ENCODE measurements at regions not wholly inside any gene's neighbourhood (a gene's known extent, or its start where the extent isn't known, plus 50 kb on each side); places are given as distances from the start of the nearest gene placed in this dataset.

DNA sequence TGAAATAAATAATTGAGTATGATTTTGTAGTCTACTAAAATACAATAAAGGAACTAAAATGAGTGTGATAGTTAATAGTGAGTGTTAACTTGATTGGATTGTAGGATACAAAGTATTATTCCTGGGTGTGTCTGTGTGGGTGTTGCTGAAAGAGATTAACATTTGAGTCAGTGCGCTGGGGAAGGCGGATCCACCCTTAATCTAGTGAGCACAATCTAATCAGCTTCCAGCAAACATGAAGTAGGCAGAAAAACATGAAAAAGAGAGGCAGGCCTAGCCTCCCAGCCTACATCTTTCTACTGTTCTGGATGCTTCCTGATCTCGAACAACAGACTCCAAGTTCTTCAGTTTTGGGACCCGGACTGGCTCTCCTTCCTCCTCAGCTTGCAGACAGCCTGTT, 1716.6 kb downstream of the MRPL39 start:
- Mint-ChIP-seq H3K27ac (no peak overlapping the region), H3K27me3 (ENCODE audit: insufficient read depth, low read depth, poor library complexity) (peaks cover 2% of the 10 kb centered on the region), H3K4me1 (no peaks in the 10 kb centered on the region), H3K4me3 (no peak overlapping the region), H3K36me3 (ENCODE audit: low read depth) (peaks cover 6% of the 10 kb centered on the region; the same call in 1 of the 3 replicates), H3K9me3 (peaks cover 79% of the 10 kb centered on the region)
- Histone ChIP-seq H3K4me2 (no peak overlapping the region), H3F3A (replicated peaks; ENCODE audit: low read depth) (no peaks in the 10 kb centered on the region), H3K79me2 (replicated peaks; ENCODE audit: insufficient read depth) (no peaks in the 10 kb centered on the region), H3K27ac (ENCODE audit: low read depth) (no peak overlapping the region), H3K4me3 (no peak overlapping the region), H2AFZ (no peak overlapping the region), H3K9me2 (ENCODE audit: insufficient read depth) (no peaks in the 10 kb centered on the region), H3K4me1 (ENCODE audit: insufficient read depth) (no peaks in the 10 kb centered on the region), H3K27me3 (ENCODE audit: insufficient read depth) (no peaks in the 10 kb centered on the region), H4K20me1 (replicated peaks; ENCODE audit: insufficient read depth) (no peaks in the 10 kb centered on the region), H3K36me3 (ENCODE audit: insufficient read depth) (no peaks in the 10 kb centered on the region; the same call in 1 of the 2 replicates)
- TF ChIP-seq NANOG (IDR thresholded peaks at IDR 0.05; ENCODE audit: borderline replicate concordance) (no peak), CREB1 (CRISPR knock-in tag; IDR thresholded peaks at IDR 0.05; ENCODE audit: low read depth) (no peak), ZNF462 (CRISPR knock-in tag; IDR thresholded peaks at IDR 0.05) (no peak), REST (IDR thresholded peaks at IDR 0.05; ENCODE audit: unreplicated experiment) (no peak), STAT1 (IDR thresholded peaks at IDR 0.05; ENCODE audit: unreplicated experiment) (no peak), ZNF114 (CRISPR knock-in tag; IDR thresholded peaks at IDR 0.05) (no peak), JUNB (IDR thresholded peaks at IDR 0.05; ENCODE audit: unreplicated experiment) (no peak), EZH2phosphoT487 (IDR thresholded peaks at IDR 0.05; ENCODE audit: unreplicated experiment) (no peak), EZH2 (IDR thresholded peaks at IDR 0.05; ENCODE audit: low read depth, unreplicated experiment) (no peak), ZNF331 (CRISPR knock-in tag; IDR thresholded peaks at IDR 0.05; ENCODE audit: low read depth) (no peak), POLR2AphosphoS5 (IDR thresholded peaks at IDR 0.05; ENCODE audit: low read depth) (no peak), ETS1 (IDR thresholded peaks at IDR 0.05) (no peak)
- TF ChIP-seq, protein P1, sequence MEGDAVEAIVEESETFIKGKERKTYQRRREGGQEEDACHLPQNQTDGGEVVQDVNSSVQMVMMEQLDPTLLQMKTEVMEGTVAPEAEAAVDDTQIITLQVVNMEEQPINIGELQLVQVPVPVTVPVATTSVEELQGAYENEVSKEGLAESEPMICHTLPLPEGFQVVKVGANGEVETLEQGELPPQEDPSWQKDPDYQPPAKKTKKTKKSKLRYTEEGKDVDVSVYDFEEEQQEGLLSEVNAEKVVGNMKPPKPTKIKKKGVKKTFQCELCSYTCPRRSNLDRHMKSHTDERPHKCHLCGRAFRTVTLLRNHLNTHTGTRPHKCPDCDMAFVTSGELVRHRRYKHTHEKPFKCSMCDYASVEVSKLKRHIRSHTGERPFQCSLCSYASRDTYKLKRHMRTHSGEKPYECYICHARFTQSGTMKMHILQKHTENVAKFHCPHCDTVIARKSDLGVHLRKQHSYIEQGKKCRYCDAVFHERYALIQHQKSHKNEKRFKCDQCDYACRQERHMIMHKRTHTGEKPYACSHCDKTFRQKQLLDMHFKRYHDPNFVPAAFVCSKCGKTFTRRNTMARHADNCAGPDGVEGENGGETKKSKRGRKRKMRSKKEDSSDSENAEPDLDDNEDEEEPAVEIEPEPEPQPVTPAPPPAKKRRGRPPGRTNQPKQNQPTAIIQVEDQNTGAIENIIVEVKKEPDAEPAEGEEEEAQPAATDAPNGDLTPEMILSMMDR (conservative IDR thresholded peaks at IDR 0.05; ENCODE audit: low read depth in 2 of 2) = no peak
- DNase-seq (ENCODE audit: low spot score) (no peak), ATAC-seq (no peak)

Measured in GM23338 (cell line).